NCI-H187 (cell line): ENCODE measurements at regions not wholly inside any gene's neighbourhood (a gene's known extent, or its start where the extent isn't known, plus 50 kb on each side); places are given as distances from the start of the nearest gene placed in this dataset.
"Not testable (repeated sequence)": the region's sequence is repeated elsewhere in the genome, so short reads cannot be mapped to it uniquely, and the experiment has no call there.

Experiments used
- DNase-seq, 2 experiments: peaks; one replicate each; lab custom pipeline; 2025; lab: John Stamatoyannopoulos, UW

DNA sequence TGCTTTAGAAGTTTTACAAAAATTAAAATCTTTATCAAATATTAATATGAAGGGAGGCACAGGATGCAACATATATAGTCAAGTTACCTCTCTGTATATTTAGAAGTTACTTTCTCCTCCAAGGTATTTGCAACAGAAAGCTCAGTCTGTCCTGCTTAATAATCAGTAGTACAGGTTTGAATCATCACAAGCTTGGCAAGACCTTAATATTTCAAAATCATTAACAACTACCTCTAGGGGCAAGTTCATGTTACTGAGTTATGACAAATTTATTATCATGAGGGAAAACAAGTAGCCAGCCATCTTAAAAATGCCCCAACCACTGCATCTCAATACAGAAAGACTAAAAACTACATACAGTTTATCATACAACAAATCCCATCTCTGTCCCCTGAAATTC lies 116.0 kb downstream of the PMAIP1 start:
- not testable (repeated sequence) for DNase-seq

DNA sequence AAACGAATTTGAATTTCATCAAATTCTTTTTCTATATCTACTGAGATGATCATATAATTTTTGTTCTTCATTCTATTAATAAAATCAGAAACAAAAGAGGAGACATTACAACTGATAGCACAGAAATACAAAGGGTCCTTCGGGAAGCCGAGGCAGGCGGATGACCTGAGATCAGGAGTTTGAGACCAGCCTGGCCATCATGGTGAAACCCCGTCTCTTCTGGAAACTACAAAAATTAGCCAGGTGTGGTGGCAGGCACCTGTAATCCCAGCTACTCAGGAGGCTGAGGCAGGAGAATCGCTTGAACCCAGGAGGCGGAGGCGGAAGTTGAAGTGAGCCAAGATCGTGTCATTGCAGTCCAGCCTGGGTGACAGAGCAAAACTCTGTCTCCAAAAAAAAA lies 113.4 kb downstream of the PMAIP1 start:
- DNase-seq, result not testable (repeated sequence)

DNA sequence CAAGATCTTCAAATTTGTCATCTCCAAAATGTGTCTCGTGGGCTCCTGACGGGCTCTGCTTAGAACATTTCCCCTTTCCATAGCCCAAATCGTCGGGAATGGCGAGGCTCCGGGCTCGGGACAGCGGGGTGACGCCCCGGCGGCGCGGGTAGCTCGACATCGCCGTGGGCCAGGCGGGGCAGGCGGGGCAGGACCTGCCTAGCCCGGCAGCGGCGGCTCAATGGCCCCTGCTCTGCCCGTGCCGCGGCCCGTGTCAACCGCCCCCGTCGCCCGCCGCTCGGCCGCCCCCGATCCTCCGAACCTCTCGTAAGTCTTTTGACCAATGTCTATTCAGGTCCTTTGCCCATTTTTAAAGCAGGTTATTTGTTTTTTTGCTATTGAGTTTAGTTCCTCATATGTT lies 111.2 kb downstream of the PMAIP1 start:
- DNase-seq, result no peak

DNA sequence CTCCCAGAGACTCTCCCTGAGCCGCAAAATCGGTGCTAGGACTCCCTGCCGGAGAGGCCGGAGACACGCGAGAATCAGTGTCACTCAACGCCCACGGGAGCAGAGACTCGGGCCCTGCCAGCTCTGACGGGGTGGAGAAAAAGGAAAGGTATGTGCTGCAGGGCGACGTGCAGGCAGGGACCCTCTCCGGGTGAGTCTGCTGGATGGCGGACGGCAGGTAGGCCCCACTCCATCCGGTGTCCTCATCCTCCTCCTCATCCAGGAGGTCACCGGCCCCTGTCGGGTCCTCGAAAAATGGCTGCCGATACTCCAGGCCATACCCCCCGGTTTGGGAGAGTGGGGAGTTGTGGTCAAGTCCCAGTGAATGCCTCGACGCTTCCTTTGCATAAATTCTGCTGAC lies 110.7 kb downstream of the PMAIP1 start:
- no peak for DNase-seq

DNA sequence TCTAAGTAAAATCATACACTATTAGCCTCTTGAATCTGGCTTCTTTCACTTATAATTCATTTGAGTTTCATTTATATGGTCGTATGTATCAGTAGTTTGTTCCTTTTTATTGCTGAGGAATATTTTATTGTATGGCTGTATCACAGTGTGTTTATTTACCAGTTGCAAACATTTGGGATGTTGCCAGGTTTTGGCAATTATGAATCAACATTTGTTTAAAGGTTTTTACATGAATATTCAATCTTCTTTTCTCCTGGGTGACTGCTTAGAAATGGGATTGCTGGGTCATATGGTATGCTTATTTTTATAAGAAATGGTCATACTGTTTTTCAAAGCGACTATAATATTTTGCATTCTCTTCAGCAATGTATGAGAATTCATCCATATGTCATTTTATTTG lies 107.9 kb downstream of the PMAIP1 start:
- DNase-seq, result no peak

DNA sequence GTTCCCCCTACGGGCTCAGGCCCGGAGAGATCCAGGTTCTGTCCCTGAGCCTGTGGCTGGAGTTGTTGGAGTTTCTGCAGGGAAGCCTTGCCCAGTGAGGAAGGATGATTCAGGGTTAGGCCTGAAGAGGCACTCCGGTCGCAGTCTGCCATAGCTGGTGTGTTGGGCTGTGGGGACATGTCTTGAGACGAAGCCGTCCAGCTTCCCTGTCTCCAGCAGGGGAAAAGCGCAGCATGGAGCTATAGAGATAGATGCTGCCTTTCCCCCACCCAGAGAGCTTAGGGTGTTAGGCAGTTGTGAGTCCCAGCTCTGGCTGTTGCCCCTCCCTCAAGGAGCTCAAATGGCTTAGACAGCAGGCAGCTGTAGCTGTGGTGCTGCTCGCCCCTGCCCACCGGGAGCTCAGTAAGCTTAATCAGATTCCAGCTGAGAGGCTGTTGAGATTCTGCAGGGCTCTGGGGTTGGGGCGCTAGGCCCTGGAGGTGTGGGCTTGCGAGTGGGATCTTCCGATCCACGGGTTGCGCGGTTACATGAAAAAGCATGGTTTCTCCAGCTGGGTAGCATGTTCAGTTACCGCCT lies 103.9 kb downstream of the PMAIP1 start:
- DNase-seq, result no peak

DNA sequence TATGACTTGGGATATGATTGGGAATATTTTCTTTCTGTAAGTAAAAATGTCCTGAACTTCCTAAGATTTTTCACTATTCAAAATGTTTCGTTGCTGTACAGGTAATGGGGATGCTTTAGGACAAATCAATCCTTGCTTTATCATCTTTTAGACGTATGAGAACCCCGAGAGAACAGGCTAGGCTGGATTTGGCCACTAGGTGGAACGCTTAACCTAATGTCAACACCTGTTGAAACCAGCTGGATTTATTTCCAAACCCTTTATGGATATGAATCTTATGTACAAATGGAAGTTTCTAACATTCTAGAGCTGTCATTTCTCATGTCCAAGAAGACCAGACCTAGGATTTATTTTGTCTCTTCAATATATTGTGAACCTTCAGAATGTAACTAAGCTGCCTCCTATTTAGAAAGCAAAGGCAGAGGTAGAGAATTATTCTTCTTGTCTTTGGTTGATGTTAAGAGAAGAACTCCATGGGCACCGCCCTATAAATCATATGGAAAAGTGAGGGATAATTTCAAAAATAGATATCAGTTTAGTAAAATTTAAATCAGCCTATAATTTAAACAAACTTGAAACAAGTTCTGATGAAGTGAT lies 96.7 kb downstream of the PMAIP1 start:
- peak; percentile 2 to 23 for DNase-seq

DNA sequence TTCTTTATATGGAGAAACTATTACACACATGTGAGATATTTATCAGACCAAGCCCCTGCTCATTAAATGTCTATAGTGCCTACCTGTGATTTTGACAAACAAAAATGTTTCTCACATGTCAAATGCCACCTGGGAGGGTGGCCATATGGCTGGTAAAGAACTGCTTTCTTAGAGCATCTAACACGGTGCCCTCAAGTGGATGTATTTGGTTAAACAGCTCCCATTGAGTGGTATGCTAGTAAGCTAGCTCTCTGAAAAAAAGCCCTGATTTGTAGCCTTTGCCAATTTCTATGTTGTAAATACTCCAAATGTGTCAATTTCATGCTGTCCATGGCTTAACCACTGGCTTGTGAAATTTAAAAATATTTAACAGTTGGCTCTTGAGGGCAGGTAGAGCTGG lies 94.6 kb downstream of the PMAIP1 start:
- no peak for DNase-seq

DNA sequence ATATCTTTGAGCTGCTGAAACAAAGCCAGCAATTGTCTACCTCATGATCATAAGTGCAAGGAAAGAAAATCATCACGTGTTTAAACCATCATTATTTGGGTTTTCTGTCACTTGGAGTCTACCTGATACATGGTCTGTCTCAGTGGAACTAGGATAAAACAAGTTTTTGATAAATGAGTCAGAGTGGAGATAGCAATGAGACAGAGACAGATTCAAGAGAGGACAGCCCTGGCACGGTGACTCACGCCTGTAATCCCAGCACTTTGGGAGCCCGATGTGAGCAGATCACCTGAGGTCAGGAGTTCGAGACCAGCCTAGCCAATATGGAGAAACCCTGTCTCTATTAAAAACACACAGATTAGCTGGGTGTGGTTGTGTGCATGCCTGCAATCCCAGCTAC lies 93.8 kb downstream of the PMAIP1 start:
- no peak for DNase-seq

DNA sequence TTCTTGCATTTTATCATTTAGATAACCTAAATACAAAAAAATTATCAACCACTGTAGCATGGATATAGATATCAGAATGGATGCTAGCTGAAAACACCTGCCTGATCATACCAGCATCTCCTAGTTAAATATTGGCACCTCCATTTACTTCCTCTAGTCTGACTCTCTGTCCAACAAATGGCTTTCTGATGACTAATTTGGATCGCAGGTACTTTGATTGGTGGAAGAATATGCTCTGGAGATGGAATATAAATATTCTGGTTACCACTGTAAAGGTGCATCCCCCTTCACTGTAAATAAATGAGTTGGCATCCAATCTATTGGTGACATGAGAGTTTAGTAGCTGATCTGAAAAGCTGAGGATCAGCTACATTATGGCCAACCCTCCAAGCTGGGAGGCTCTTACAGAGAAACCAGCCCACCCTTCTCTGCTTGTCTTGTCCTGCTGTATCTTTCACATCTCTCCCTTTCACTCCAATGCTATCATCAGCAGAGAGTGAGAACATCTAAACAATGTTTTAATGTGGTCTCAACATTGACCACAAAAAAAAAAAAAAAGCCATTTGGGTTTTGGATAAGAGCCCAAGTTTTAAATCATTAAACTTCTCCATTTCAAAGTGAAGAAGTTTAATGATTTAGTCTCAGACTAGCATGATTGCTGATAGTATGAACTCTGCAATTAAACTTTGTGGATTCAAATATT lies 90.5 kb downstream of the PMAIP1 start:
- DNase-seq, result no peak

DNA sequence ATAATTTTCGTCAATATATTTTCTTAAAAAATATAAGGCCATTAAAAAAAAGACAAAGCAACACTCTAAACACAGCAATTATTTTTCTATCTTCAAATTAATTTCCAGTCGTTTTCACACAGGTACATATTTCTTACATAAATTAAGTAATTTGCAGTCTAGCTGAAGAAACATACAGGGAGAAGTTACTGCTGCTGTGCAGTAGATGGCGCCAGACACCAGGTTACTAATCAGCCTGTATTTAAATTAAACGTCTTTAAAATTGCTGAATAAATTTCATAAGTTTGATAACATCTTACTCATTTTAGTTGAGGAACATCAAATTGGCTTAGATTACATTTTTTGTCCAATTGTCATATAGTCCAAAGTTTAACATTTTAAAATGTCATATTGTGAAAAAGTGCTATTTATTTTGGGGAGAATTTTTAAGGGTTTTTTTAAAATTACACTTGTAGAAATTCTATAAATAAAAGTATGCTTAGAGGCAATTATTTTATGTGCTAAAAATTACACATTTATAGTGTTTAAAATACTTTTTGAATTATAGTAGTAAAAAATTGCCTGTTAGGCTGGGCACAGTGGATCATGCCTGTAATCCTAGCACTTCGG lies 88.4 kb downstream of the PMAIP1 start:
- peak in 1 of 2 experiments; percentile 31 for DNase-seq

DNA sequence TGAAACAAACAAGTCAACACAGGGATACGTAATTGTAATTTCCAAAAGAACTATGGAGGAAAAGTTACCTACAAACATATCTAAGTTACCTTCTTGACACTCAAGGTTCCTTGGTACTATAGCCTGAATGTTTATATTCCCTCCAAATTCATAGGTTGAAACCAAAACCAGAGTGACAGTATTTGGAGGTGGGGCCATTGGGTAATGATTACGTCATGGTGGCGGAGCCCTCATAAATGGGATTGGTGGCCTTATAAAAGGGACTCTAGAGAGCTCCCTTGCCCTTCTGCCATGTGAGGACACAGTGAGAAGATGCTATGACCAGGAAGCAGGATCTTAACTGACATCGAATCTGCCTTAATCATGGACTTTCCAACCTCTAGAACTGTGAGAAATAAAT lies 87.3 kb downstream of the PMAIP1 start:
- no peak for DNase-seq

DNA sequence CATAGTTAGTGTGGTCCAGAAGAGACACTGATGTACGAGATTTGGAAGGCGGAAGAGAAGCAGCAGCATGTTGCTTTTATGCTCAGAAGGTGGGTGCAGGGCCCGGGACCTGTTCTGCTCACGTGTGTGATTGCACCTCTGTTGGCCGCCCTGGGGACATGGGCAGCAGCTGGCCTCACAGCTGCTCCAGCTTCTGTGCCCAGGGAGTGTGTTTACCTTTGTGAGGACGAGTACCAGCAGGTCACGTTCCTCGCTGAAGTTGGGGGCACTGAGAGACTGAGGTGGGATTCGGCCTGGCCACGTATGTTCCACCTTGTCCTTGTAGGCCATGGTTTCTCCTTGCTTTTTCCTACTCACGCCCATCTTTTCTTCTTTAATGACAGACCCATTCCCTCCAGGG lies 86.3 kb downstream of the PMAIP1 start:
- DNase-seq, result no peak

DNA sequence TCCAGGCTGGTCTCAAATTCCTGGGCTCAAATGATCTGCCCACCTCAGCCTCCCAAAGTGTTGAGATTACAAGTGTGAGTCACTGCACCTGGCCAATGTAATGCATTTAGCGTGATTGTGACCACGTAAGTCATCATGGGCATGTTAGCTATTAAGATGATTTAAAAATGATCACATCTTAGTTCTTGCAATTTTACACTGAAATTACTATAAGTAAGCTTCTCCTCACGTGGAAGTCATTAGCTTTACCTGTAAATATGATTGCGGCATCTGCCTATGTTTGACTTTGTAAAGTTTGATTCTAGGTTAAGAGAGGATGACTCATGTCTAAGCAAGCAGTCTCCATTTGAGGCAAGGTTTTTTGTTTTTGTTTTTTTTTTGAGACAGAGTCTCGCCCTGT lies 85.5 kb downstream of the PMAIP1 start:
- DNase-seq, result no peak

DNA sequence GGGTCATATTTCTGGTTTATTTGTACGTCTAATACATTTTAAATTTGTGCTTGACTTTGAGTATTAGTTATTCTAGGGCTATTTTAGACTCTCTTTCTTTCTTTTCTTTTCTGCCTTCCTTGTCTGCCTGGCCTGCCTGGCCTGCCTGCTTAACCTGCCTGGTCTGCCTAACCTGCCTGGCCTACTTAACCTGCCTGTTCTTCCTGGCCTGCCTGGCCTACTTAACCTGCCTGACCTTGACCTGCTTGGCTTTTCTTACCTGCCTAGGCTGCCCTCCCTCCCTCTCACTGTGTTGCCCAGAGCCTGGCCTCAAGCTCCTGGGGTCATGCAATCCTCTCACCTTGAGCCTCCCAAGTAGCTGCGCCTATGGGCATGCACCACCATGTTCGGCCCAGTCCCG lies 83.7 kb downstream of the PMAIP1 start:
- no peak for DNase-seq

DNA sequence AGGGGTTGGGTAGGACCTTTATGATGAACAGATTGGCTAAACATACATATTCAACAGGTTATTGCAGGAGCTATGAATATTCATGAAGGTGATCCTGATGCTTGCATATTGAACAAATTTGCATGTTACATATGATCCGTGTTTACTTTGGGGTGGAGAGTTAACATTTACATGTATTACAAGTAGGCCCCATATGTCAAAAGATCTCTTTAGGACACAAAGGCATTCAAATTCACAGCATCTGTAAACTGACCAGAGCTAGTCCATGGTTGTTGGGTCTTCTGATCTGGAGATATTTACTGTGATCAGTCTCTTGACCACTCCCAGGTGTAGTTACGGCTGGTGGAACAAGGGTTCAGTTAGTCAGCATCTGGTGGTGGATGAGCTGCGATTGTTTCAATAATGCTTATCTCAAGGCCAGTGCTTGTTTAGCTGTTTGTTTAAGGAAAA lies 80.4 kb downstream of the PMAIP1 start:
- DNase-seq, result no peak

DNA sequence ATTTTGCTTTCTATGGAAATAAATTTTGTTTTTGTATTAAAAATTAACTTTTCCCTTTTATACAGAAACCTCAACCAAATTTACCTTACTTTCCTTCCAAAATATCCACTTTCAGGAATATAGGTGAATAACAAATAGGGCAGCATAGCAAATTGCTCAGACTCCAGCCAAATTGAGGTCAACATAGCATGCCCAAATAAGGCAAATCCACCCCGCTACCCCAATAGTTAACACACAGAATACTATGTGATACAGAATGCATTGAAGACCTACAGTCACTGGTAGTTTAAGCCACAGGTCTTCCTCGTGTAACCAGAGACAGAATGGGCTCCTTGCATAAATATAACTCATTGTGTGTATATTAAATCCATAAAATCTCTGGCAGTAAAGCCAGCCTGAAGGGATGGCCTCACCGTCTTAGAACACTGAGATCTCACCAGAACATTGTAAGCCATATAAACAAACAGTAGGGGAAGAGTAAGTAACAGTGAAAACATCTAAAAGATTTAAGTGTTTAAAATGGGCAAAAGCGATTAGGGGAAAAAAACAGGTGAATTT lies 72.2 kb downstream of the PMAIP1 start:
- no peak for DNase-seq

DNA sequence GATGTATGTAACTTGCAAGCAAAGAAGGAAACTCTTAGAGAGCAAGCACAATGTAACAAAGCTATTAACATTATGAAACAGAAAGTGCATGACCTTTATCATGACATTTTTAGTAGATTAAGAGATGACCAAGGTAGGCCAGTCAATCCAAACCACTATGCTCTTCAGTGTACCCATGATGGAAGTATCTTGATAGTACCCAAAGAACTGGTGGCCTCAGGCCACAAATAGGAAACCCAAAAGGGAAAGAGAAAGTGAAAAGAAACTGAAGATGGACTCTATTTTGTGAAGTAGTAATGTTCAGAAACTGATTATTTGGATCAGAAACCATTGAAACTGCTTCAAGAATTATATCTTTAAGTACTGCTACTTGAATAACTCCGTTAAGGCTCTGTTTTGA lies 71.3 kb downstream of the PMAIP1 start:
- not testable (repeated sequence) for DNase-seq

DNA sequence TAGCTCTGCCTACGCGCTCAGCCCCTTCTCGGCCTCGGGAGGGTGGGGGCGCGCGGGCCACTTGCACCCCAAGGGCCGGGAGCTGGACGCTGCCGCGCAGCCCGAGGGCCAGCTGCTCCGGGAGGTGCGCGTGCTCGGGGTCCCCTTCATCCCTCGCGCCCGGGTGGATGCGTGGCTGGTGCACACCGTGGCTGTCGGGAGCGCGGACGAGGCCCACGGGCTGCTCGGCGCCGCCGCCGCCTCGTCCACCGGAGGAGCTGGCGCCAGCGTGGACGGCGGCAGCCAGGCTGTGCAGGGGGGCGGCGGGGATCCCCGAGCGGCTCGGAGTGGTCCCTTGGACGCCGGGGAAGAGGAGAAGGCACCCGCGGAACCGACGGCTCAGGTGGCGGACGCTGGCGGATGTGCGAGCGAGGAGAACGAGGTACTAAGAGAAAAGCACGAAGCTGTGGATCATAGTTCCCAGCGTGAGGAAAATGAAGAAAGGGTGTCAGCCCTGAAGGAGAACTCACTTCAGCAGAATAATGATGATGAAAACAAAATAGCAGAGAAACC lies 69.8 kb downstream of the PMAIP1 start:
- not testable (repeated sequence) for DNase-seq

DNA sequence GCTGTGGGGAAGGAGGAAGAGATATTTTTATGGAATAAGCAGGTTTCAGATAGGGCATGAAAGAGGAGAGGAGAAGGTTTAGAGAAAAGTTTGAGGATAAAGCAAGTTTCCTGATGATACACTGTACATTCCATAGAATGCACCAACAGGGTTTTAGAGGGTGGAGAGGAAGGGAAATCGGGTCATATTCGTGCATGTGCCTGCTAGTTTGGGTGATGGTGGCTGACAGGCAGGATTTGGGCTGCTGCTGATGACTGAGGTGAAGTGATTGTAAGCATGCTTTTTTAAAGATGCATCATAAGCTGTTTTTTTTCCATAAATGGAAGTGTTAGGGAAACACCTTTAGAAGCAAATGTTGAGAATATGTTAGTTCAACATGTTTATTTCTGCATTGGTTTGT lies 68.8 kb downstream of the PMAIP1 start:
- no peak for DNase-seq

DNA sequence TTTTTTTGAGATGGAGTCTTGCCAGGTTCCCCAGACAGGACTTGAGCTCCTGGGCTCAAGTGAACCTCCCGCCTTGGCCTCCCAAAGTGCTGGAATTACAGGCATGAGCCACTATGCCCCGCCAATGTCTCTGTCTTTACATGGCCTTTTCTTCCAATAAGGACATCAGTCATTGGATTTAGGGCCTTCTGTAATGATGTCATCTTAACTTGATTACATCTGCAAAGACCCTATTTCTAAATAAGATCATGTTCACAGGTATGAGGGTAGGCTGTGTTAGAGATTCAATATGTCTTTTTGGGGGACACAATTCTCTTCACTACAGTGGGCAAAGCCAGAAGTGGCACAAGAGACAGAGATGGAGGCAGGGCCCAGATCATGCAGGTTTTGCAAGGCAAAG lies 68.1 kb downstream of the PMAIP1 start:
- no peak for DNase-seq

DNA sequence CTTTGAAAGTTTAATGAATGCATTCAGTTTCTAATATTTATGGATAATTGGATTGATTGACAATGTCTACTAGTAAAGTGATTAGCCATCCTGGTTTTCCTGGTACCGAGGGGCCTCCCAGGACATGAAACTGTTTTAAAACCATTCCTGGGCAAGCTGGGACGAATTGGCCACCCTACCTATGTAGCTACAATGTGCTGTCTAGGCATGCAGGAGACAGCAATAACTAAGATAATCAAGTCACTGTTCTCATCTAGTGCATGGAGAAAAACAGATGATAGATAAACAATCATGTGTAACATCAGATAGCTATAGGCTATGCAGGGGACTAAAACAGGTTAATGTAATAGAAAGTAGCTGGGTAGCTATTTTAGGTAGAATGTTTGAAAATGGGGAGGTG lies 67.1 kb downstream of the PMAIP1 start:
- no peak for DNase-seq

DNA sequence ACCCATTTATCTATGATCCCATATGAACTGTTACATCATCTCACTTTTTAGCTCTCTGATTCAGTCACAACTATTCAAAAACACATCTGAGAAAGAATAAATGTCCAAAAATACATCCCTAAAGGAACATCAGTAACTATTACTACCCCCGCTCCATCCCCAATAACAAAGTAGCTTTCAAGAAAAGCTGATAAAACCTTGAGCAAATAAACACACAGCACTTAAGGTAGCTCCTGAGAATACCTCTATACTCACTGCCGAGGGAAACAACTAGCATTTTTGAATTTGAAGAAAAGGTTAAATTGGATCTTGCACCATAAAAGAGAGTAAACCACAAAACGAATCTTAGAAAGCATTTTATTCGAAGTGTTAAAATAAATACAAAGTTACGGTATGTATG lies 63.4 kb downstream of the PMAIP1 start:
- DNase-seq, result no peak
